HAP-1 (cell line): ENCODE measurements at regions not wholly inside any gene's neighbourhood (a gene's known extent, or its start where the extent isn't known, plus 50 kb on each side); places are given as distances from the start of the nearest gene placed in this dataset.

Experiments used
- DNase-seq, 2 experiments: peaks; one replicate each; pipeline ENCODE4 v3.0.0-alpha.2; 2016 to 2020; ENCODE audit warnings: low spot score in 2 of 2
- H3K27me3 ChIP-seq: fragments of 250-450 bp; sonication (Bioruptor Pico); 2 replicates; pipeline ENCODE4 v1.5.1; 2020; ENCODE audit warnings: low read depth, mild to moderate bottlenecking, moderate library complexity
- H3K36me3 ChIP-seq: fragments of 250-450 bp; sonication (Bioruptor Pico); replicated peaks from 2 replicates; pipeline ENCODE4 v1.5.1; 2020; ENCODE audit warnings: mild to moderate bottlenecking
- H3K4me1 ChIP-seq: fragments of 250-450 bp; sonication (Bioruptor Pico); 2 replicates; pipeline ENCODE4 v1.5.1; 2020; ENCODE audit warnings: mild to moderate bottlenecking
- H3K4me3 ChIP-seq: fragments of 250-450 bp; sonication (Bioruptor Pico); 2 replicates; pipeline ENCODE4 v1.5.1; 2020; ENCODE audit warnings: mild to moderate bottlenecking, moderate library complexity
- H3K9me3 ChIP-seq: fragments of 250-450 bp; sonication (Bioruptor Pico); 2 replicates; pipeline ENCODE4 v1.5.1; 2020; ENCODE audit warnings: mild to moderate bottlenecking, moderate library complexity
- in situ Hi-C: fragments of 300-500 bp; cut with MboI; formaldehyde crosslinking; loops from 3 replicates; pipeline ENCODE4 v1.14.3; 2020; ENCODE audit warnings: low sequenced_read_pairs, inconsistent platforms, mixed read lengths

DNA sequence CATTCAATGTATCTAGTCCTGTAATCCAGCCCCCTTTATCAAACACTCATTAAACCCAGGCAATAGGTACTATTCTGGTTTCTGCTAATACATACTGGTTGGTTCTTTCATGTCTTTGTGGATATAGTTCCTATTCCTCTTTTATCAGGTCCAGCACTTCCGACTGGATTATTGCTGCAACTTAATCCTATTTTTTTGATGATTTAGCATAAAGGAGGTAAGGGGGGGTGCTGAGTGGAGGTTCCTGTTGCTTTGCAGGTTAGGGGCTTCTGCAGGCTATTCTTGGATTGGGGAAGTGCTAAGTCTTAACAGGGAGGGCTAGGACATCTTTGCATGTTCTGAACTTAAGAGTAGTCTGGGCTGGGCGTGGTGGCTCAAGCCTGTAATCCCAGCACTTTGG is 377.7 kb downstream of the FGF10 start:
- Histone ChIP-seq H3K27me3 (no peaks in the 10 kb centered on the region), H3K4me1 (no peaks in the 10 kb centered on the region), H3K36me3 (no peaks in the 10 kb centered on the region), H3K4me3 (no peak overlapping the region), H3K9me3 (no peaks in the 10 kb centered on the region)
- DNase-seq, result no peak
- in situ Hi-C loops, result no loop called here

GRCh38 chr5:44002381-44002901 is 386.8 kb downstream of the FGF10 start:
- no peak overlapping the region for H3K4me3 ChIP-seq
- in situ Hi-C loops, result no loop called here
- H3K4me1 ChIP-seq, result no peaks in the 10 kb centered on the region
- no peaks in the 10 kb centered on the region for H3K9me3 ChIP-seq
- no peaks in the 10 kb centered on the region for H3K36me3 ChIP-seq
- no peak for DNase-seq
- H3K27me3 ChIP-seq, result no peaks in the 10 kb centered on the region

GRCh38 chr5:44001675-44002380 is 387.4 kb downstream of the FGF10 start:
- no peaks in the 10 kb centered on the region for H3K27me3 ChIP-seq
- H3K36me3 ChIP-seq, result no peaks in the 10 kb centered on the region
- no peak overlapping the region for H3K4me3 ChIP-seq
- H3K9me3 ChIP-seq, result no peaks in the 10 kb centered on the region
- no peaks in the 10 kb centered on the region for H3K4me1 ChIP-seq
- no peak for DNase-seq
- in situ Hi-C loops, result no loop called here

DNA sequence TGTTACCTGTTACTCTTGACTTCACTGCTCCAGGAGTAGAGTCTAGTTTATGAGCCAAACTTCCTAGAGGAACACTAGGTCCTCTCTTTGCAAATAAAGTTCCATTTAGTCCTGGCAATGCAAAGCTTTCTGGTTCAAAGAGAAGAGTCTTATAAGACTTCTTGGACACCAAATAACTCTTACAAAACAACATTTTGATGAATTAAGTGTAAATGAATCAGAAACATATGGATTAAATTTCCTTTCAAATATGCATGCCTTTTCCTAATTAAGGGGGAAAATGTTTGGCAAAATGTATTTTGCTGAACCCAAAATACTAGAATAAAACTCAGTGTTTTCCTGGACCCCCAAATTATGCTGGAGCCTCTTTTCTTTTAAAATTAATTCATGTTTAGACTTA is 388.0 kb downstream of the FGF10 start:
- DNase-seq, result no peak
- Histone ChIP-seq H3K9me3 (no peaks in the 10 kb centered on the region), H3K27me3 (no peaks in the 10 kb centered on the region), H3K4me1 (no peaks in the 10 kb centered on the region), H3K36me3 (no peaks in the 10 kb centered on the region), H3K4me3 (no peak overlapping the region)
- in situ Hi-C loops, result no loop called here

DNA sequence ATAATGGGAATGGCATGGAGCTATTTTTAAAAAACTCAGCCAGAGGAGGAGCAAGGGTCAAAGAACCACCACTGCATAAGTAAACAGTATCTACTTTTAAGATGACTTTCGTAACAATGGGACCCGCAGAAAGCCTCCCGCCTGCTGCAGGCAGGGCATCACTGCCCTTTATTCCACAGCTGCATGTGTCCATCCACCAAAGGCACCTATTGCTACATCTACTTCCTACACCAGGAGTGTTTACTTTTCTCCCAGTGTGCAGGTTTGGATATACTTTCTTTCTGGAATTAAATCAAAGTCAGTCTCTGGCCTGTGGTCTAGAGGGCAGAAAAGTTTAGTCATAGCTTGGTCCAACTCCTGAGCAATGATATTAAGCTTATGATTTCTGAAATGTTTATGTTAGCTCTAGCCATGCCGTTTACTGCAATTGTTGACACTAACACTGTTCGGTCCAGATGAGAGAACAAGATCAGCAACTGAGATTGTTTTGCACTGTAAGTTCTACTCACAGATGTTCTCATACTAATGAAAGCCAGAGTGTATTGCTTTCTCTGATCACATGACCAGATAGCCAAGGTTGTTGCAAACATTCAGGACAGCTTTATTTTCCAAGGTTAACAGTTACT is 391.5 kb downstream of the FGF10 start:
- in situ Hi-C loops, result no loop called here
- Histone ChIP-seq H3K36me3 (no peaks in the 10 kb centered on the region), H3K9me3 (no peaks in the 10 kb centered on the region), H3K27me3 (no peaks in the 10 kb centered on the region), H3K4me1 (no peaks in the 10 kb centered on the region), H3K4me3 (no peak overlapping the region)
- DNase-seq, result no peak

DNA sequence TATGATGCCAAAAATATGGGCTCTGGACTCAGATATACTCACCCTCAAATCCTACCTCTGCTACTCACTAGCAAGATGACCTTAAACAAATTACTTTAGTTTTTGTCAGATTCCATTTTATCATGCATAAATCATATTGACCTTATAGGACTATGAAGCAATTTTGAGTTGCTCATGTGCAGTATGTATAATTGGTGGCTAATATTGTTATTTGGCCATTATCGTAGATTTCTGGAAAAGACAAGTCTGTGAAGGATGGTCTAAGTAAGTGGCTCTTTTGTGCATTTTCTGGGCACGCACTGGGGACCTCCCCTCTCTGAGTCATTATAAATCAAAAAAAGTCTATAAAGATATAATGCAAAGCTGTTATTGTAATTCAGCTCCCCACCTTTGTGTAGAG is 393.0 kb downstream of the FGF10 start:
- Histone ChIP-seq H3K36me3 (no peaks in the 10 kb centered on the region), H3K9me3 (no peaks in the 10 kb centered on the region), H3K27me3 (no peaks in the 10 kb centered on the region), H3K4me3 (no peak overlapping the region), H3K4me1 (no peaks in the 10 kb centered on the region)
- no peak for DNase-seq
- in situ Hi-C loops, result no loop called here

- no peaks in the 10 kb centered on the region for H3K4me1 ChIP-seq
- in situ Hi-C loops, result no loop called here
- no peaks in the 10 kb centered on the region for H3K27me3 ChIP-seq
- DNase-seq, result no peak
- H3K9me3 ChIP-seq, result no peaks in the 10 kb centered on the region
- no peaks in the 10 kb centered on the region for H3K36me3 ChIP-seq
- H3K4me3 ChIP-seq, result no peak overlapping the region
These were observed 391.4 kb downstream of the NNT start for GRCh38 chr5:43994352-43994708.

GRCh38 chr5:43993634-43994351 is 390.8 kb downstream of the NNT start:
- no peaks in the 10 kb centered on the region for H3K27me3 ChIP-seq
- H3K4me1 ChIP-seq, result no peaks in the 10 kb centered on the region
- H3K9me3 ChIP-seq, result no peaks in the 10 kb centered on the region
- no peaks in the 10 kb centered on the region for H3K36me3 ChIP-seq
- H3K4me3 ChIP-seq, result no peak overlapping the region
- DNase-seq, result no peak
- in situ Hi-C loops, result no loop called here

- DNase-seq, result no peak
- no peaks in the 10 kb centered on the region for H3K36me3 ChIP-seq
- no peak overlapping the region for H3K4me3 ChIP-seq
- H3K4me1 ChIP-seq, result no peaks in the 10 kb centered on the region
- H3K9me3 ChIP-seq, result no peaks in the 10 kb centered on the region
- no peaks in the 10 kb centered on the region for H3K27me3 ChIP-seq
- in situ Hi-C loops, result no loop called here
These were observed 382.4 kb downstream of the NNT start for GRCh38 chr5:43985411-43985810.

GRCh38 chr5:43981556-43981955 is 378.6 kb downstream of the NNT start:
- Histone ChIP-seq H3K27me3 (no peaks in the 10 kb centered on the region), H3K9me3 (no peaks in the 10 kb centered on the region), H3K36me3 (no peaks in the 10 kb centered on the region), H3K4me3 (no peak overlapping the region), H3K4me1 (no peaks in the 10 kb centered on the region)
- DNase-seq, result no peak
- in situ Hi-C loops, result no loop called here

DNA sequence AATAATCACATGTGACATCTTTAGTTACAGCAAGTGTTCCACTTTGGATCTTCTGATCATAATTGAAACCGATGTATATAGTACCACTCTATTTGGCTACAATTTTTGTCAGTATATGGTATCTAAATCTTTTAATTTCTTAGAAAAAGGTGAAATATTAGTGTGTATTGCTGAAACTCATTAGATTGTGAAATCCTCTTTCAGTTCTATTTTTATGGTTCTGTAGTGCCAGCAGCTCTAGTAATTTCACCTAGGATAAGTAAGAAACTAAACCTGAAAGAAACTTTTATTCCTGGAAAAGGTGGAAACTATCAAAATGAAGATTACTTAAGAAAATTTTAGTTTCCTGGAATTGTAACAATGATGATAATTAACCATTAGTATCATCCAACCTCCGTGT is 370.9 kb downstream of the NNT start:
- no peak for DNase-seq
- Histone ChIP-seq H3K4me3 (no peak overlapping the region), H3K4me1 (no peaks in the 10 kb centered on the region), H3K36me3 (no peaks in the 10 kb centered on the region), H3K9me3 (no peaks in the 10 kb centered on the region), H3K27me3 (no peaks in the 10 kb centered on the region)
- in situ Hi-C loops, result no loop called here

DNA sequence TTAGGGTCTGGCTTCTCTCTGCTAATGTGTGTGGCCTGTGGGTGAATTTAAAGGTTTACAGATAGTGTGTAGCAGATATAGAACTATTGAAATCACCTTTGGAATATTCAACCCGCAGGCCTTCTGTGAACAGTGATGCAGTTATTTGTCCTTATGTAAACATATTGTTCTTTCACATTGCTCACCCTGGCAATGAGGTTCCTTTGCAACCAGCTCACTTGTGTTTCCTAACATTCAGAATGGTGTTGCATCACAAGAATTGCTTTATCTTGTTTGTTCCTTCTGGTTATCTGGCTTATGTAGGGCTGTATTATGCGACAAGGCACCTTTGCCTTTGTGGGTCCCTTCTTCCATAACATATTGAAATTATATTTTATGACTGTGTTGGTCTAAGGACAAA is 370.3 kb downstream of the NNT start:
- Histone ChIP-seq H3K36me3 (no peaks in the 10 kb centered on the region), H3K4me3 (no peak overlapping the region), H3K4me1 (no peaks in the 10 kb centered on the region), H3K27me3 (no peaks in the 10 kb centered on the region), H3K9me3 (no peaks in the 10 kb centered on the region)
- DNase-seq, result no peak
- in situ Hi-C loops, result no loop called here

DNA sequence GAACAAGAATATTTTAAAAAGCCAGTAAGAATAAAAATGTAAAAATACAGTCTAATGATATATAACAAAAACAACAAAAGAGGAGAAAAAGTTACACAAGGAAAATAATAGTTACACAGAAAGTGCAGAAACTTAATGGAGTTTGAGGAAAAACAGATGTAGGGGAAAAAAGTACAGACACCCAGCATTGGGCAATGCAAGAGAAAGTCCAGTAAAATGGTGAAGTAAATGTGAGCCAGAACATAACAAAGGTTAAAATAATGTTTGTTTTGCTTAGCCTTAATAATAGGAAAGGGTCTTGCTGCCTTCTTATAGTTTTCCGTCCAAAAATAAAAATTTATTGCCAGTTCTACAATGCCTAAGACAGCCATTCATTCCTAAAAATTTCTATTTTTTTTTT is 364.2 kb downstream of the NNT start:
- Histone ChIP-seq H3K4me1 (no peaks in the 10 kb centered on the region), H3K36me3 (no peaks in the 10 kb centered on the region), H3K9me3 (no peaks in the 10 kb centered on the region), H3K4me3 (no peak overlapping the region), H3K27me3 (no peaks in the 10 kb centered on the region)
- DNase-seq, result no peak
- in situ Hi-C loops, result no loop called here

DNA sequence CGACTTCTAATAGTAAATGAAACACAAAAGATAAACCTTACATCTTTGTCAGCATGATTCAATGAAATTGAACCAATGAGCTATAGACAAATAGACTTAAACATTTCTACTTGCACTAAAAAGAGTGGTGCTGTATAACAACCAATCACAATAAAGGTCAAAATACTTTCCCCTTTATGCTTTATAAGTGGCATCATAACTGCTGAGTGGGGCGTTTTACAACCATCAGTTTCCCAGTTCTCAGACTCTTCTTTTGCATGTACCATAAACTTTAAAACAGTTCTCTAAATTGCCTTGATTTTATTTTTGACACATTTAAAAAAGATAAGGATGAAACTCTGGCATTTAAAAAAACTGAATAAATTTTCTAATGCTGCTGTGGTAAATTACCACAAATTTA is 356.2 kb downstream of the NNT start:
- Histone ChIP-seq H3K36me3 (no peaks in the 10 kb centered on the region), H3K27me3 (no peaks in the 10 kb centered on the region), H3K9me3 (no peaks in the 10 kb centered on the region), H3K4me1 (no peaks in the 10 kb centered on the region), H3K4me3 (no peak overlapping the region)
- no peak for DNase-seq
- in situ Hi-C loops, result no loop called here
